GM19463 (cell line): ENCODE measurements at regions not wholly inside any gene's neighbourhood (a gene's known extent, or its start where the extent isn't known, plus 50 kb on each side); places are given as distances from the start of the nearest gene placed in this dataset.

Experiments
- ATAC-seq: cut with Tn5 transposase; IDR thresholded peaks from one replicate; pipeline ENCODE4 v1.9.1; 2021; ENCODE audit warnings: mild to moderate bottlenecking, moderate library complexity; ENCODE audit not compliant: unreplicated experiment

DNA sequence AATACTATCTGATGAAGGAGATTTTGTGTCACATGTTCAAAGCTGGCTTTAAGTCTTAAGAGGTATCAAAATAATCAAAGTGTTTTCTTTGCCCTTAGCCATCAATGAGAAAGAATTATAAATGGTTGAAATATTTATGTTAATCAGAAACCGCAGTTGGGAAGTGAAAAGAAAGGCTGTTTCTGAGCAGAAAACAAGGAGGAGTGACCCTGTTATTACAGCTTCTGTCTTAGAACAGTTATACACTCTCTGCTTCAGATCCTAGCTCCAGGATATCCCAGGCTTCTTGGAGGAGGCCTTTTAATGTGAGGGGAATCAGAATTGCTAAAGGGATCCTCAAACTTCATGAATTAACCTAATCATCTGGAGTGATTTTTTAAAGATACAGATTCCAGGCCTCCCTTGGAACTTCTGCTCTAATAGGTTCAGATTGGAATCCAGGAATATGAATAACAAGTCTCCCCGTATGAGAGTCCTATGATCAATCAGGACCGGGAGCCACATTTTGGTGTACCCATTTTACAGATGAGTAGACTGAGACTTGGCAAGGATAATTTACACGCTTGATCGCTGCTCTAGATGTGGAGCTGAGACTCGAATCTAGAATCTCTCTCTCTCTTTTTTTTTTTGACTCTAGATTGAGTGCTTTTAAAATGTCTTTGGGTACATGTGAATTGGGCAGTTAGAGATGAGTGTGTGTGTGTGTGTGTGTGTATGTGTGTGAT lies 50.8 kb upstream of the JAG1 start:
- no peak for ATAC-seq

DNA sequence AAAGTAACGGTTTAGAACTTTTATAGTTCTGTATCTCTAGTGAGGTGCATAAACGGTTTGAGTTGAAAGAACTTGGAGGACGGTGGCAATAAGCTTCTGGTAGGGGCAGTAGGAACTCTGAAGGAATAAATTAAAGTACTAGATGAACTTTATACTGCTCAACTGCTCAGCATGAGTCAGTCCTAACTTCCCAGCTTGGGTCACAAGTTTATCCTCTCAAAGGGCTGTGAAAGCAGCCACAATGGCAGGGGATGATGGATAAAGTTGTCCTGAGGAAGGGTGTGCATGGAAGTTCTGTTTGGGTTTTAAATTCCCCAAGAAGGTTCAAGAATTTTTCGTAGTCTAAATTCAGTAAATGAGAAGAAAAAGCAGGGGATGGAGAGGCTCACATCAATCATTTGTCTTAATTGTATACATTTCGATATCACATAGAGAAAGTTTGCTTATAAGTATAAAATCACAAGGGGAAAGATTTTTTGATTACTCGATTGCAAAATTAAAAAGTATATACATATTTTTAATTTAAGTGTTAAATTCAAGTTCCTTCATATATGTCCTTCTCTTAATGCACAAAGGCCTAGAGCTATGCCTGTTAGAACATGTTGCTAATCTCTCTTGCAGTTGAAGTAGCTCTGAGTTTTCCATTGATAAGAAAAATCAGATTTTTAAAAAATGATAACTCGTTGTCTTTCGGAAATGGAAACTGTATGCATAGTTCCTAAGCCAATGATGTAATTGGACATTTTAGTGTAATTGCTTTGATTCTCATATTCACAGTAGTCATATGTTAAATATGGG lies 55.3 kb upstream of the JAG1 start:
- ATAC-seq = no peak

DNA sequence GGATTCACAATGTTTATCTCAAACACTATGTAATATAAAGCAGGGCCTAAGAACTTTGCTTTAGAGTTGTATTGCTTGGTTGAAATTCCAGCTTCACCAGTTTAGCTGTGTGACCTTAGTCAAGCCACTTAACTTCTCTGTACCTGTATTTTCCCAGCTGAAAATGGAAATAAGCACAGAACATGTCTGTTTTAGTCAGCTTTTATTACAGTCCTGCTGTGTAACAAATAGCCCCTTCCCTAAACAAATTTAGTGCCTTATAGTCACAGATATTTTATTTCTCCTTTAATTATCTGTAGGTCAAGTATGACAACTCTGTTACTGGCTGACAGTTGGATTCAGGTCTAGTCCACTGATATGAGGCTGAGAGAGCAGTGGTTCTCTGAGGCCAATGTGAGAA lies 56.0 kb upstream of the JAG1 start:
- ATAC-seq = no peak

DNA sequence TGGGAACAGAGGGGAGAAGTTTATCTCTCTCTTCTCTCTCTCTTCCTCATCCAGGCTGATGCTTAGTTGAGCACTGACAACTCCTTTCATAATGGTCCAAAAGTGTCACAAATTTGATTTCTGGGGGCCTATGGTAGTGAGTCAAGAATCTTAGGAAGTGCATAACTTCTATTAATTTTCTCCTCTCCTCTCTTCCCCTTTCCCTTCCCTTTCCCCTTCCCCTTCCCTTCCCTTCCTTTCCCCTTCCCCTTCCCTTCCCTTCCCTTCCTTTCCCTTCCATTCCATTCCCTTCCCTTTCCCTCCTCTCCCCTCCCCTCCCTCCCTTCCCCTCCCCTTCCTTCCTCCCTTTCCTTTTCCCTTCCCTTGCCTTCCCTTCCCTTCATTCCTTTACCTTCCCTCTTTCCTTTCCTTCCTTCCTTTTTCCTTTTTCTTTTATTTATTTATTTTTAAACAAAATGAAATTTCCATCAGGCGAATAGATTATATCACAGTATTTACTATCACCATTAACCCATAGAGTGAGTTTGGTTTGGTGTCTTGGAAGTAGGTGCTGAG lies 56.9 kb upstream of the JAG1 start:
- no peak for ATAC-seq

DNA sequence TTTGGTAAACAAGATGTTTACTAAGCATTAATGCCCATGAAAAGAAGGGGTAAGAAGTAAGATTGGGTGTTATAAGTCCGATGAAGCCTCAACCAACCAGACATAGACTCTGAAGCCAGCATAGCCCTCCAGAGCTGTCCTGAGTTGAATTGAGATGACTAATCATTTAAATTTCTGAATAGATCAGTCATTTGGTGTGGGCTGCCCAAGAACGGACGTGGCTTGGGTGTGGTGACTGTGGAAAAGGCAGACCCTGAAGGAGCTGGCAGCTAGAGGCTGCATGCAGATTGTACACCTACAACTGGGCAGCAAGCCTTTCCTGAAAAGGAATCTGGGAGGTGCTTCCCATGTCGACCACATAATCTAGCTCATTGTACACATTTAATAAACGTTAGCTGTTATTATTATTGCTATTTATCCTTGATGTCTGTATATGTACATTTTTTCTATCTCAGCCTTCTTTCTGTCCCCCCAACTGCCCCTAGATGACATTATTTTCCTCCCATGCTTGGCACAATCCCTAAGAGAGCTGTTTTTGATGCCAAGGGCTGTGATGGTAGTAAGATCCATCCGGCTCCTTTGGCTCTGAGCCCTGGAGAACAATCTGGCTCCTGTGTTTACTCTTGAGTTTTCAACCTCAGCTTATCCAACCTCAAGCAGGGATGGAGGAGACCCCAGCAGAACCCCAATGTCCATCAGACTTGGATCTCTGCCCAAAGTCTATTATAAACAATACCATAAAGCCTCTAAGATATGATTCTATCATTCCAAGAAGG lies 57.6 kb upstream of the JAG1 start:
- no peak for ATAC-seq

DNA sequence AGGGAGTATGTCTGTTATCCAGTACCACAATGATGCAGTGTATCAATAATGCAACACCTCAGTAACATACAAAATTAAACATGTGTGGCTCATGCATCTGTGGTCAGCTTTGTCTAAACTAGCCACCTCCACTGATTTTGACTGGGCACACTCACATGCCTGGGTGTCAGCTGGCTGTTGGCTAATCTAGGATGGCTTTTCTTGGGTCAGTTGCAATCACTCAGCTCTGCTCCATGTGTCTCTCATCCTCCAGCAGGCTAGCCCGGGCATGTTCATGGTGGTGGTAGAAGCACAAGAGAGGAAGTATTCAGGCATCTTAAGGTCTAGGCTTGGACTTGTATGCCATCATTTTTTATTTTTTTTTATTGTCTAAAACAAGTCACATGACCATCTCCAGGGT lies 59.3 kb upstream of the JAG1 start:
- ATAC-seq = no peak

DNA sequence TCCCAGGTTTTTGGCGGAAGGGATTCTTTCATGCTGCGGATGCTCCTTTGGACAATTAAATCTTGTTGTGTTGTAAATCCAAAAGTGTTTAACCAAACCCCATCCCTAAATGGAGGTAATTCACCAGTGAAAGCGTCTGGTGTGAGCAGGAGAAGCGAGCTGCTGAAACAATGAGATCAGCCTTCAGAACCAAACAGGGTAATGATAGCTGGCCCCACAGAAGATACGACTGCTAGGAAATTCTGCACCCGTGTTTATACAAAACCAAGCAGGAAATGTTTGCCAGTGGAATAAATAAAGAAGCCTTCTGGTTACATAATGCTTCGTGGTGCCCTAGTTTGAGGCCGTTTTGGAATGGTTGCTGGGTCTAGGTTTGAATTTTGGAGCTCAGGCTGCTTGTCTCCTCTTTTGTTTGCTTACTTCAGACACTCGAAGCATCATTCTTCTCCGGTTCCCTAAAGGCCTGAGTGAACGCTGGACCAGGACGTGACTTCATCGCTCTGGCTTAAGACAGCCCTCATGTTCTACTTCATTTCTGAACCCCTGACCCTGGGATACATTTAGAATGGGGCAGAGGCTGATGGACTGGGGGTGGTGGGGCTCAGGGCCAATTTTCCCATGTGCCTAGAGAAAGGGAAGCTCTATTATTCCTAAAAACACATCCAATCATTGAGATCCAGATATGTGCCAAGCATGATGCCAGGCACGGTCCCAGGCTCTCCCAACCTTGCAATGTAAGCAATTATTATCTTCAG lies 61.6 kb upstream of the JAG1 start:
- ATAC-seq = no peak

DNA sequence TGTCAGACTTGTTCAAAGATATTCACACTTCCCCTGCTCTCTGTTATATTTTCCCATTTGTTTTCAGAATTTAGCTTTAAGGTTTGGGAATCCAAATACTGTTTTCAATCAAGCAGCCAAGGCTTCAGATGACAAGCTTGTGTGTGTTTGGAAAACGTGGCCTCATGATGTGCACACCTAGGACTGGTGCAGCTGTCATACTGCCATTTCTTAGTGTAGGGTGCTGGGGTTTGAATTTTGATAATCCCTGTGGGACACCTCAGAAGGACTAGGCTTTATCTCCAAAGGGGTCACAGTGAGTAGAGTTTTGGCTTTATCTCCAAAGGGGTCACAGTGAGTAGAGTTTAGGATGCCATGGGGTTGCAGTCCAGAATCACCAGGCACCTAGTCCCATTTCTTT lies 65.3 kb upstream of the JAG1 start:
- no peak for ATAC-seq

DNA sequence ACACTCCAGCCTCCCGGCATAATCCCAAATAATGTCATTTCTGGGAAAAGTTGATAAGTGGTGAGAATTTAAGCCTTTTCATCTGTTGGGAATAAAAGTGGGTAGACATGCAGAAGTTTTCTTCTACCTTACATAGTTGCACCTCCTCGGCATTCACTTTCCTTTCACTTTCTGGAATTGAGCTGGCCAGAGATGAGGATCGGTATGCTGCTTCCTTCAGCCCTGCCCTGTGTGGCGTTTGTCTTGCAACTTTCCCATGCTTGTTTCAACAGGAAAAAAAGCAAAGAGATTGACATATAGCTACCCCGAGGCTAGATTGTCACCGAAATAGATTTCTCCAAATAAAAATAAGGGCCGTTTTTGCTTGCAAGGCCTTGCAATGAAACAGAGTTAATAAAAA lies 65.8 kb upstream of the JAG1 start:
- no peak for ATAC-seq

DNA sequence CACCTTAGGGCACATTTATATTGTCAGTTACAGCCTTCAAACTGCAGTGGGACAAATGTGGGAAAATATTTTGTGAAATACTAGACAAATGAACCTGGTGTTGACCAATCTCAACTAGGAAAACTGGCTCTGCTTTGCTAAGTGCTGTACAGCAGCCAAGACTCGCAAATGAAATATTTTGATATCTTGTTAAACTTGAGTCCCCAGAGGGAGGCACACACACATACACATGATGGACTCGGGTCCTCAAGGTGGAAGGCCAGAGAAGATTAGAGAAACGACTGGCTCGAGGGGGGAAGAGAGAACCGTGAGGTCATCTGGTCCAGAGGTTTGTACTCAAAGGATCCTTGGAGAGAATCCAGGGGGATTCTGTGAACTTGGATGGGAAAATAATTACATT lies 67.3 kb upstream of the JAG1 start:
- no peak for ATAC-seq

DNA sequence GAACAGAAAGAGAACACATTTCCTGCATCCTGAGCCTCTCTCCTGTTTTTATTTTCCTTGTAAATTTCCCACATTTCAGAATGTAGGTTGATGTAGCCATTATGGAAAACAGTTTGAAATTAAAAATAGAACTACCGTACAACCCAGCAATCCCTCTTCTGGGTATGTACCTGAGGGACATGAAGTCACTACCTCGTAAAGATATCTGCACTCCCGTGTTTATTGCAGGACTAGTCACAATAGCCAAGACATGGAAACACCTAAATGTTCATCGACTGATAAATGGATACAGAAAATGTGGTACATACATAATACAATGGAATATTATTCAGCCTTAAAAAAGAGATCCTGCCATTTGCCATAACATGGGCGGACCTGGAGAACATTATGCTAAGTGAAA lies 72.0 kb upstream of the JAG1 start:
- no peak for ATAC-seq

DNA sequence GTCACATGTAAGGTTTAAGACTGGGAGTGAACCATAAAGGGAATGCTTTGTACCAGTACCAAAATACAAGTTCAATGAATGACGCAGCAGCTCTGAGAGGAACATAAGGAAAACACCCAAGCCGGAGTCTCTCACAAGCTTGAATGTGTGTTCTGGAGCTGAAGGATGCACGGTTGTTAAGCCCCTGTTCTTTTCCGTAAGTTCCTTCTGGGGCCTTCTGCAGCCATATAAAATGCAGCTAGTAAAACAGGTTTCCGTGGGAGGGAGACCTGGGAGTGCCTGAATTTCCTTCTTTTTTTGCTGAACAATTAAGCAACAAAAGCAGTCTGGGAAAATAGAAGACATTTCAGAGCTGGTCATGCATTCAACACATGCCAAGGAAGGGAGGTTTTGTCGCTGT lies 73.2 kb upstream of the JAG1 start:
- ATAC-seq = no peak

DNA sequence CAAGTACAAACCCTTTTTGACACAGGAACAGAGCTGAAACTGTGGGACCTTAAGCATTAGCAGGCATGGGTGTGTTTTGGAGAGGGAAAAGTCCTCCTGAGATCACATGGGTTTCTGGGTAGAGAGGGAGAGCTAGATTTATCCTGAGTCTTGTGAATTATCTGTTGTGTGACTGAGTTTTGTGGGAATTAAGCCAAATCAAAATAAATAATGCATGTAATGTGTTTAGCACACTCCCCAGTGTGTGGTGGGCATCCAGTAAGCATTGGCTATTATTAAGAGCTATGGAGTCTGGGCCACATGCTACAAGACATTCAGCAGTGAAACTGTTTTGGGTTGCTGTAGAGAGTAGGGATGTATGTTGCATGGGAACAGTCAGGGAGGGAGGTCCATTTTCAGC lies 75.3 kb upstream of the JAG1 start:
- ATAC-seq = no peak

DNA sequence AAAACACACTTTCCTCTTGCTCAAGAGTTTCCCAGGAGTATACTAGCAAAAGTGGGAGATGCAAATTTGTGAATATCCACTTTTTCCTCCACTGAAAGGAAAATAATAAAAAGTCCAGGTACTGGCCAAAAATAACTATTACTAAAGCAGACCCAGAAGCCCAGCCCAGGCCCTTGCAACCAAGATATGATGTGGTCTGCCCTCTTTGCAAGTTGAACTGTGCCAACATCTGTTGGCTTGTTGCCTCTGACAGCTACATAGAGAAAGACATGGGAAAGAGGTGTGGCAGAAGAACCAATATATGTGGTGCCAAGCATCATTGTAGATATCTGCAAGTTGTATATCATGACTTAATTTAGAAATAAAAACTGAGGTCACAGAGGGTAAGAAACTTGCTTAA lies 78.4 kb upstream of the JAG1 start:
- ATAC-seq = no peak

DNA sequence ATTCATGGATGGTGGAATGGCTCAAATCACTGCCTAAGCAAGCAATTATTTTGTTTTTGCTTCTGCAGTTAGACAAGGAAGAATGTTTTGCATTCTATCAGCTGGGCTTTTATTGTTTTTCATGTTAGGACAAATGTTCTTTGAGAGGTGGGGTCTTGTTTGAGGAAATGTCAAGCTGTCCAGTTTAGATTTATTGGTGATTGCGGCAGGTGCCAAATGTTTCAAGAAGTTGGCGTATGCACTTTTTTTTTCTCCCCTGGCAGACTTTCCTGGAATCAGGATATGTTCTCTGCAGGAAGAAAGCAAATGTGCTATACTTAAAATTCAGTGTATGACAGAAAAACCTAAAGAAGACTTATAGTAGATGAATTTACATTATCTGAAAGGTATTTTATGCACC lies 81.0 kb upstream of the JAG1 start:
- no peak for ATAC-seq

DNA sequence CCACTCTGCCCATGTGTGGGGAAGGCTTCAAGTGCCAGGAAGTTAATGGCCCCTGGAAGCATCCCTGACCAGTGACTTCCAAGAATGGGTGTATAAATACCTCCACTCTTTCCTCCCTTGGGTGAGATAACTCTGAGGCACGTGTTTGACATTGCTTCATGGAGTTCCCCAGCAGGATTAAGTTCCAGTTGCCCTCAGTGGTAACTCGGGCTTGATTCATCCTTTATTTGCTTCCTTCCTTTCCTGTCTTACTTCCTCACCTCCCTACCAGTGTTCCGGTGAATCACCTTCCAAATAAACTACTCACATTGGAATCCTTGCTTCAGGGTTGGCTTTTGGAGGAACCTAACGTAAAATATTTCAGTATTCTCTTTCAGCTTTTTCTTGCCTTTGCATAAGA lies 84.6 kb upstream of the JAG1 start:
- ATAC-seq = no peak

DNA sequence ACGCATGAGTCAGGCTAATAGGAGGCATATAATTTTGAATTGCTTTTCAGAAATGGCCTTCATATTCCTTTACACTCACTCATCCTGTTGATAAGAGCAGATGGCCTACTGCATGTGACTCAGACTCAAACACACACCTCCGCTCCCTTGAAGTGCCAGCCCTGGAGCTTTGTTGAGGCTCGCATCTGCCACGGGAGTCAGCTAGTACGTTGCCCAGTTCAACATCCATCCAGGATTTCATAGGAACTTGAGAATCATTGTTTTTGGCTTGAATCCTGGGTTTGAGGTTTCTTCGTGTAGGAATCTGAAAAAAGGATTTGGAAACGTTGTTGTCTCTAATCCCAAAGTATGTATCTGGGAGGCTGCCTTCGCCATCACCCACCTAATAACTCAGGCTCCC lies 87.4 kb upstream of the JAG1 start:
- no peak for ATAC-seq

DNA sequence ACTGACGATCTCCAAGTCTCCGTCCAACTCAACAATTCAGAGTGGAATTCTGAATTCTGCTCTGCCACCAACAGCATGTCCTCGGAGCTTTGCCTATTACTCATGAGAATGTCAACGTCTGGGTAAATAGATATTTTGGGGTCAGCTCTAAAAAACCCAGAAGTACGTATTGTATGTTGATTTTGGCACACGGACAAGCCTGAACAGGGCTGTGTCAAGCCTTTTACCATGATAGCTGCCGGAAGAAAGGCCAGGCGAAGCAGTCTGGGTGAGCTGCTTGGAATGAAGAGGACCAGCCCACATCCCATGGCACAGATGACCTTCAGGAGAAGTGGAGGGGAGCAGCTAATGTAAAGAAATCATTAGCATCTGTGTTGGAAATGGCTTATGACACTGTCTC lies 88.0 kb upstream of the JAG1 start:
- ATAC-seq = no peak

DNA sequence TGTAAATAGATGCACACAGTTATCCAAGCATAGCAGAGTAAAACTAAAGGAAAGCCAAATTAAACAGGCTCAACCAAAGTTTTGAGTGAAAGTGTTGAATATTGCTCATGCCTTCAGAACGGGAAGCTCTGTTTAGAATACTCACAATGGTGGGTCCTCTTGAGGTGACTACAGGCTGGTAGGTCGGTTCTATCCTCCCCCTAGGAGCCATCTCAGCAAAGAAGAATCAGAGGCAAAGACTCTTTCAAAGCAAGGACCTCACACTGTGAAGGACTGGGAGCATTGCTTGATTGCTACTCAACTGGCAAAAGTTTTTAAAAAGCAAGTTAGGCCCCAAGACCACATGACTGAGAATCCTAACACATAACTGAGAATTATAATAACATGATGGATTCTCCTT lies 88.4 kb upstream of the JAG1 start:
- ATAC-seq = no peak

DNA sequence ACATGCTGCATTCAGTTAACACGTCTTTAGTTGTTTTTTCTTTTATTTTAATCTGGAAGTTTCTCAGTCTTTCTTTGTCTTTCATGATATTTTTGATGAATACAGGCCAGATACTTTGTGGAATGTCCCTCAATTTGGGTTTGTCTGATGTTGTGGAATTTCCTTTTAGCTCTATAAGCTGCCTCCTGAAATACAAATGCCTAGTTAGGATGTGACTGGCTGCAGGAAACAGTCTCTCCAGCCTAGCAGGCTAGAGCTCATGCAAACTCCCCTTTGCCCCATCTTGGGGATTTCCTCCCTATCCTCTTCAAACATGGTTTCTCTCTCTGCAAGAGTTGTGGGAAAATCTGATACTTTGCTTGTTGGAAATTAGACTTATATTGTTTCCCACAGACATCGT lies 89.3 kb upstream of the JAG1 start:
- ATAC-seq = no peak

DNA sequence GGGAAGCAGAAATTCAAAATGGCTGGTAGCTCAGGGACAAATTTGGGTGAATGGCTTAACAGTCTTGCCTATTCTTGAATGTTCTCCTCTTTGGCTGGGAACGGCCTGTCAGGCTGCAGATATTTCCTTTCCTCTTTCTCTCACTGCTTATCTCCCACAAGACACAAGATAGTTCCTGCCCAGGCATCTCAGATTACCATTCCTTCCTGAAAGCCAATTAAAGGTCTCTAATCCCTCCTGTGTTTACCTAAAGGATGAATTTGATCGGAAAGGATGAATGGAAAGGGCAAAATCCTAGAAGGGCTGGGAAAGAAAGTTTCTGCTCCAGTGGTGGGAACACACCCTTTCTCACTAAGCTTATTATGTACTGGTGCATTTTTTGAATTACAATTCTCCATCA lies 95.9 kb upstream of the JAG1 start:
- ATAC-seq = no peak
